ENCODE measurements at regions not wholly inside any gene's neighbourhood (a gene's known extent, or its start where the extent isn't known, plus 50 kb on each side); places are given as distances from the start of the nearest gene placed in this dataset.

DNA sequence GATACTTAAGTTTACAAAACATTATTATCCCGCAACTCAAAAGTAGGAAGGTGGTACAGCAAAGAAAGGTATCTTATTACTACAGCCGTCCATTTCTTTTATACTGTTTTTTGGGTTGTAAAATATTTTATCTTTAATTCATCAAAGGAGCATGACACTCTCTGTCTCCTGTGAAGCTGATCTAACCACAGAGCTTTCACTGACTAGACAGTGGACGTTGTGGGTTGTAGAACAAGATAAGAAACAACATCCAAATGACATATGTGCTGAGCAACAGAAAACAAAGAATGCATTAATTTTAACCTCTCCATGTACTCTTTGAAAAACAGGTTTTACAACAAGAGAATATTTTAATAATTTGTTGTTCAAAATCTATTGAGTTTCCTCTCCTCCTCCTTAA is 195.9 kb upstream of the FBXO33 start:
- Histone ChIP-seq H3K27me3 (no peaks in the 10 kb centered on the region), H3K9me3 (no peaks in the 10 kb centered on the region), H3K27ac (no peak overlapping the region), H3K4me3 (no peak overlapping the region), H3K4me1 (no peaks in the 10 kb centered on the region), H3K36me3 (no peaks in the 10 kb centered on the region)
- no peak for DNase-seq (ENCODE audit: extremely low spot score in 2 of 2)
- TF ChIP-seq, protein P1, sequence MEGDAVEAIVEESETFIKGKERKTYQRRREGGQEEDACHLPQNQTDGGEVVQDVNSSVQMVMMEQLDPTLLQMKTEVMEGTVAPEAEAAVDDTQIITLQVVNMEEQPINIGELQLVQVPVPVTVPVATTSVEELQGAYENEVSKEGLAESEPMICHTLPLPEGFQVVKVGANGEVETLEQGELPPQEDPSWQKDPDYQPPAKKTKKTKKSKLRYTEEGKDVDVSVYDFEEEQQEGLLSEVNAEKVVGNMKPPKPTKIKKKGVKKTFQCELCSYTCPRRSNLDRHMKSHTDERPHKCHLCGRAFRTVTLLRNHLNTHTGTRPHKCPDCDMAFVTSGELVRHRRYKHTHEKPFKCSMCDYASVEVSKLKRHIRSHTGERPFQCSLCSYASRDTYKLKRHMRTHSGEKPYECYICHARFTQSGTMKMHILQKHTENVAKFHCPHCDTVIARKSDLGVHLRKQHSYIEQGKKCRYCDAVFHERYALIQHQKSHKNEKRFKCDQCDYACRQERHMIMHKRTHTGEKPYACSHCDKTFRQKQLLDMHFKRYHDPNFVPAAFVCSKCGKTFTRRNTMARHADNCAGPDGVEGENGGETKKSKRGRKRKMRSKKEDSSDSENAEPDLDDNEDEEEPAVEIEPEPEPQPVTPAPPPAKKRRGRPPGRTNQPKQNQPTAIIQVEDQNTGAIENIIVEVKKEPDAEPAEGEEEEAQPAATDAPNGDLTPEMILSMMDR (IDR thresholded peaks at IDR 0.05), result no peak
- TF ChIP-seq POLR2A (IDR thresholded peaks at IDR 0.05) (no peak), POLR2AphosphoS5 (IDR thresholded peaks at IDR 0.05; ENCODE audit: insufficient read depth in 1 of 2, low read depth in 1 of 2) (no peak)
- intact Hi-C loops (cut with DNase I), result no loop called here

DNA sequence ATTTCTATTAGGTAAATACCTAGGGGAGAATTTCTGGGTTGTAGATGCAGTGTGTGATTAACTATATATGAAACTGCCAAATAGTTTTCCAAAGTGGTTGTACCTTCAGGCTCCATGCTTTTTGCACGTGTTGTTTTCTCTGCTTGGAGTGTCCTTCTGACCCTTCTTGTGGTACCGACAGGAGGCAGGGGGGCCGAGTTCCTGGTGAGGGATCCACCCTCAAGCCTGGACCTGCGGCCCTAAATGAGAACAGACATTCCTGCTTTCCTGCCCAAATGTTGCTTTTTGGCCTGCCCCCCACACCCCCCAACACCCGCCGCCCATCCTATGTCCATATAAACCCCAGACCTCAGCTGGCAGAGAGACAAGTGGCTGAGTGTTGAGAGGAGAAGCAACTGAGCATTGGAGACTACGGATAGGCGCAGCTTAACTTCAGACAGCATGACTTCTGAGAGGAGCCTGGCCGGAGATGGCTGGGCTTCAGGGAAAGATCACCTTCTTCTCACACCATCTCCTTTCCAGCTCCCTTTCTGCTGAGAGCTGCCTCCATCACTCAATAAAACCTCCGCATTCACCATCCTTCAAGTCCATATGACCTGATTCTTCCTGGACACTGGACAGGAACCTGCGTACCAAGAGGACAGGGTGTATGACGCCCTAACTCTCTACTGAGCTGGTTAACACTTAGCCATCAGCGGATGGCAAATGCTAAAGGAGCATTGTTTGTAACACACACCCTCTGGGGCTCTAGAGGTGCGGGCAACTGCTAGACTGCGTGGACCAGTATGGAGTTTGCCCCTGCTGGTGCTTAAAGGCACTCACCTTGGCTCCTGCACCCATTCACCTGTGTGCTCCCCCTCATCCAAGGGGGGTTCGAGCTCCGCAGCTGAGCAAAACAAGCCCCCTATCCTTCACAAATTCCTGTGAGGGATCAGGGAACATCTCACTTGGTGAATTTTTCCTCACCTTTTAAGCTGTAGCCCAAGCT is 194.7 kb upstream of the FBXO33 start:
- DNase-seq (ENCODE audit: extremely low spot score in 2 of 2), result no peak
- TF ChIP-seq POLR2AphosphoS5 (IDR thresholded peaks at IDR 0.05; ENCODE audit: insufficient read depth in 1 of 2, low read depth in 1 of 2) (no peak), POLR2A (IDR thresholded peaks at IDR 0.05) (no peak)
- TF ChIP-seq, protein P1 (IDR thresholded peaks at IDR 0.05), result no peak
- intact Hi-C loops (cut with DNase I), result no loop called here
- Histone ChIP-seq H3K27me3 (no peaks in the 10 kb centered on the region), H3K36me3 (no peaks in the 10 kb centered on the region), H3K9me3 (no peaks in the 10 kb centered on the region), H3K4me3 (no peak overlapping the region), H3K27ac (no peak overlapping the region), H3K4me1 (no peaks in the 10 kb centered on the region)

DNA sequence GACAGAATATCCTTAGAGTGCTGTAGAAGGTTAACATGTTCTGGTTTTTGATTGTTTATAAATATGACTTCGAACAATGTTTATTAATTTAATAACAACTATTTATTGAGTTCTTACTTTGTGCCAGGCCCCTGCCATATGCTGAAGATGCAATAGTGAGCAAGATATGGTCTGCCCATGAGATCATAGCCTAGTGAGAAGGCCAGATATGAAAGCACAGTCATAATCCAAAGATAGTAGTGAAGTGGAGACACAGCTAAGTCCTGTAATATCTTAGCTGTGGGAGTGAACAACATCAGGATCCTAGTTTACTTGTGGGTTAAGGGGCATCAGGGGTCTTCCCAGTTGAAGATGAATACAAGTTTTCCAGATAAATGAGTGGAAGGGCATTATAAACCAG is 189.4 kb upstream of the FBXO33 start:
- Histone ChIP-seq H3K9me3 (no peaks in the 10 kb centered on the region), H3K27ac (no peak overlapping the region), H3K4me1 (no peaks in the 10 kb centered on the region), H3K36me3 (no peaks in the 10 kb centered on the region), H3K4me3 (no peak overlapping the region), H3K27me3 (no peaks in the 10 kb centered on the region)
- no peak for DNase-seq (ENCODE audit: extremely low spot score in 2 of 2)
- intact Hi-C loops (cut with DNase I), result no loop called here
- TF ChIP-seq POLR2A (IDR thresholded peaks at IDR 0.05) (no peak), POLR2AphosphoS5 (IDR thresholded peaks at IDR 0.05; ENCODE audit: insufficient read depth in 1 of 2, low read depth in 1 of 2) (no peak)
- TF ChIP-seq, protein P1 (IDR thresholded peaks at IDR 0.05), result no peak

DNA sequence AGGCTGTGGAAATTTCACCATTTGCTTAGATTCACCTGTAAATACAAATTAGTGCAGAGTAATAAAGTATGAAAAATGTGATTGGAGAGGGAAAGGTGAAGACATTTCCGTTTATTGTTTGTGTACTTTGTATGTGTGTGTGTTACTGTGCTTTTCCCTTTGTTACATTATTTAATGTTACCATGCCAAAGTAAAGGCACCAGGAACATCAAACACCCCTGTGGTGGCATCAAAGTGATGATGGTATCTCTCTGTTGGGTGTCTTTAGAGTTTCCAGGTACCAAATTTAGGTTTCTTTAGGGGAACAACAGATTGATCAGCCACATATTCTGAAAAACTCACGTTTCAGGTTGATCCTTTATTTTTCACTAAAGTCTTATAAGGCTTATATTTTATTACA is 189.0 kb upstream of the FBXO33 start:
- Histone ChIP-seq H3K27me3 (no peaks in the 10 kb centered on the region), H3K4me3 (no peak overlapping the region), H3K36me3 (no peaks in the 10 kb centered on the region), H3K9me3 (no peaks in the 10 kb centered on the region), H3K27ac (no peak overlapping the region), H3K4me1 (no peaks in the 10 kb centered on the region)
- intact Hi-C loops (cut with DNase I), result no loop called here
- DNase-seq (ENCODE audit: extremely low spot score in 2 of 2), result no peak
- TF ChIP-seq, protein P1 (IDR thresholded peaks at IDR 0.05), result no peak
- TF ChIP-seq POLR2AphosphoS5 (IDR thresholded peaks at IDR 0.05; ENCODE audit: insufficient read depth in 1 of 2, low read depth in 1 of 2) (no peak), POLR2A (IDR thresholded peaks at IDR 0.05) (no peak)

DNA sequence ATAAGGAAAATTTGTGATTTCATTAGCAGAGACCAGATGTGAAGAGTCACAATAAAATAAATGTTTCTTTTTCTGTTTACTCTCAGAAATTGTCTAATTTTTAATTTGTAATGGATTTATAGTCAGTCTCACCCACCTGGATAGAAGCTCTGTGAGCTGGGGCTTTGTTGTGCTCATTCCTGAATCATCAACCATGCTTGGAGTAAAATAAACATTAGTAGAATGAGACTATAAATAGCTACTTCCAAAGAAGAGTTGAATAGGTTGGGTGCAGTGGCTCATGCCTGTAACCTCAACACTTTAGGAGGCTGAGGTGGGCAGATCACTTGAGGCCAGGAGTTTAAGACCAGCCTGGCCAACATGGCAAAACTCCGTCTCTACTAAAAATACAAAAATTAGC is 185.3 kb upstream of the FBXO33 start:
- intact Hi-C loops (cut with DNase I), result no loop called here
- Histone ChIP-seq H3K4me1 (no peaks in the 10 kb centered on the region), H3K27ac (no peak overlapping the region), H3K27me3 (no peaks in the 10 kb centered on the region), H3K4me3 (no peak overlapping the region), H3K36me3 (no peaks in the 10 kb centered on the region), H3K9me3 (no peaks in the 10 kb centered on the region)
- no peak for TF ChIP-seq POLR2A (IDR thresholded peaks at IDR 0.05)
- TF ChIP-seq, protein P1 (IDR thresholded peaks at IDR 0.05), result no peak
- no peak for TF ChIP-seq POLR2AphosphoS5 (IDR thresholded peaks at IDR 0.05; ENCODE audit: insufficient read depth in 1 of 2, low read depth in 1 of 2)
- no peak for DNase-seq (ENCODE audit: extremely low spot score in 2 of 2)
